ENCODE measurements at regions not wholly inside any gene's neighbourhood (a gene's known extent, or its start where the extent isn't known, plus 50 kb on each side); places are given as distances from the start of the nearest gene placed in this dataset.

DNA sequence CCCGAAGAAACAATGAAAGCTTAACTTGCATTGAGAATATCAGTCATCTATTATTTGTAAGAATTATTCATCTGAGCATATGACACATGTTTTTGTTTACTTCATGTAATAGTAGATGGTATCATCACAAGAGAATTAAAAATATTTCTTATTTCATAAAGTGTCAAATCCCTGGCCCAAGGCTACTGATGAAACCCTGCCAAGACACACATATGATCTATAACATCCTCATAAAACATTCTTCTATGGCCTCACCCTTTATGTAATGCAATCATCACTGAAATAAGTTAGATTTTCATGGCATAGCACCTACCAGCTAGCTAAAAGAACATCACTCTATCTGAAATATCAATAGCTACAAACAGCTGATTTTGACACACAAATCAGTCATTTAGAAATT, 385.6 kb upstream of the PHF14 start:
- no peak for ATAC-seq
- TF ChIP-seq, protein P1, sequence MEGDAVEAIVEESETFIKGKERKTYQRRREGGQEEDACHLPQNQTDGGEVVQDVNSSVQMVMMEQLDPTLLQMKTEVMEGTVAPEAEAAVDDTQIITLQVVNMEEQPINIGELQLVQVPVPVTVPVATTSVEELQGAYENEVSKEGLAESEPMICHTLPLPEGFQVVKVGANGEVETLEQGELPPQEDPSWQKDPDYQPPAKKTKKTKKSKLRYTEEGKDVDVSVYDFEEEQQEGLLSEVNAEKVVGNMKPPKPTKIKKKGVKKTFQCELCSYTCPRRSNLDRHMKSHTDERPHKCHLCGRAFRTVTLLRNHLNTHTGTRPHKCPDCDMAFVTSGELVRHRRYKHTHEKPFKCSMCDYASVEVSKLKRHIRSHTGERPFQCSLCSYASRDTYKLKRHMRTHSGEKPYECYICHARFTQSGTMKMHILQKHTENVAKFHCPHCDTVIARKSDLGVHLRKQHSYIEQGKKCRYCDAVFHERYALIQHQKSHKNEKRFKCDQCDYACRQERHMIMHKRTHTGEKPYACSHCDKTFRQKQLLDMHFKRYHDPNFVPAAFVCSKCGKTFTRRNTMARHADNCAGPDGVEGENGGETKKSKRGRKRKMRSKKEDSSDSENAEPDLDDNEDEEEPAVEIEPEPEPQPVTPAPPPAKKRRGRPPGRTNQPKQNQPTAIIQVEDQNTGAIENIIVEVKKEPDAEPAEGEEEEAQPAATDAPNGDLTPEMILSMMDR (IDR thresholded peaks at IDR 0.05): no peak
- WGBS, 2 donors: 74 to 75% methylated on average over 1 of the region's 1 CpG
- Histone ChIP-seq H3K27me3 (no peaks in the 10 kb centered on the region), H3K4me1 (no peaks in the 10 kb centered on the region), H3K36me3 (no peaks in the 10 kb centered on the region), H3K4me3 (no peak overlapping the region), H3K9me3 (peaks cover 0 to 5% (median 0%) of the 10 kb centered on the region in 11 donors), H3K27ac (no peak overlapping the region)
- intact Hi-C loops (cut with DNase I): no loop called here
- no peak for DNase-seq

DNA sequence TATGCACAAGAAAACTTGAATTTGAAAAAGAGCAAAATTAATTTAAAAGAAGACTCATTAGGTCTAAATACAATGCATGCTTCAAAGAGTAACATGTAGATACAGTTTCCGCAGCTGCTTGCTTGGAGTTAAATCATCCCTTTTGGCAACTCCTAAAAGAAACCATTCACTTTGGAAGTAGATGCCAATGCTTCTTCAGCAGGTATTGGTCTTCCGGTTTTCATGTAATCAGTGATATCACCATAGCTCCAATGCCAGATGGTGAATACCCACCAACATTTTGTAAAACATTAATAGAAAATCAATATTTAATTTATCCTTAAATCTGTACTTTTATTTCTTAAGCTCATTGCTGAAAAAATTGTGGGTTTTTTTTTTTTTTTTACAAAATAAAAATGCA, 381.1 kb upstream of the PHF14 start:
- ATAC-seq (no peak), DNase-seq (no peak)
- Histone ChIP-seq H3K36me3 (no peaks in the 10 kb centered on the region), H3K27me3 (no peaks in the 10 kb centered on the region), H3K27ac (no peak overlapping the region), H3K9me3 (peaks cover 0 to 5% (median 0%) of the 10 kb centered on the region in 11 donors), H3K4me1 (no peaks in the 10 kb centered on the region), H3K4me3 (no peak overlapping the region)
- TF ChIP-seq, protein P1 (IDR thresholded peaks at IDR 0.05): no peak
- 87 to 91% methylated on average over 2 of the region's 2 CpGs for WGBS, 2 donors
- intact Hi-C loops (cut with DNase I): no loop called here

DNA sequence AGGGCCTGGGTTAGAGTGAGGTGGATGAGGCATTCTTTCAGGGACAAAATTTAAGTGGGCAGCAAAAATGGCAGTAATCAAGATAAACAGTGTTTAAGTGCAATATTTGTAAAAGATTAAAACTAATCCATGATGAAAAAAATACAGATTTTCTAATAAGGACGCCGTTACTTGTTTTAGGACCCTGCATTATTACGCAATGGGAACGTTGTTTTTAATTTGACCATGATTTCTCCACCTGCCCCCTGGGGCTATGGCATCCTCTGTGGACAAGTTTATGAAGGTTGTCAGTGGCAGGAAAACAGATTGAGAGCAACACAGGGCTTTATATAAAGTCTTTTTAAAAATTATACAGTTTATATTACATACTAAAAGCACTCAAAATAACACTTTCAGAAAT, 380.6 kb upstream of the PHF14 start:
- H3K36me3 ChIP-seq: no peaks in the 10 kb centered on the region
- no peak overlapping the region for H3K4me3 ChIP-seq
- TF ChIP-seq, protein P1 (IDR thresholded peaks at IDR 0.05): no peak
- H3K27ac ChIP-seq: no peak overlapping the region
- no peaks in the 10 kb centered on the region for H3K4me1 ChIP-seq
- no peaks in the 10 kb centered on the region for H3K27me3 ChIP-seq
- ATAC-seq (no peak), DNase-seq (no peak)
- 82 to 88% methylated on average over 4 of the region's 4 CpGs for WGBS, 2 donors
- intact Hi-C loops (cut with DNase I): no loop called here
- peaks cover 0 to 5% (median 0%) of the 10 kb centered on the region in 11 donors for H3K9me3 ChIP-seq

DNA sequence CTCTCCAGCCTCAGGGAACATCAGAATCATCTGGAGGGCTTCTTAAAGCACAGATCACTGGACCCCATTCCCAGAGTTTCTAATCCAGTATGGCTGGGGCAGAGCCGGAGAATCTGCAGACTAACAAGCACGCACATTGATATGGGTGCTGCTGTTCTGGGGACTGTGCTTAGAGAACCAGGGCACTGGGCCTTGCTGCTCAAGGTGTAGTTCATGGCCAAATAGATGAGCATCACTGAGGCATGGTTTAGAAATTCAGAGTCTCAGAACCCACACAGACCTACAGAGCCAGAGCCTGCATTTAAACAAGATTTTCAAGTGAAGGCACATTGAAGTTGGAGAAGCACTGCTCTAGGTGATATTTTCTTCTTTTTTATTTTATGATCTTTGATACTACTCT, 376.8 kb upstream of the PHF14 start:
- intact Hi-C loops (cut with DNase I): no loop called here
- WGBS, 2 donors: 91 to 96% methylated on average over 2 of the region's 2 CpGs
- no peak for DNase-seq
- ATAC-seq: no peak
- Histone ChIP-seq H3K4me1 (no peaks in the 10 kb centered on the region), H3K36me3 (no peaks in the 10 kb centered on the region), H3K27me3 (no peaks in the 10 kb centered on the region), H3K4me3 (no peak overlapping the region), H3K9me3 (no peaks in the 10 kb centered on the region), H3K27ac (no peak overlapping the region)
- TF ChIP-seq, protein P1 (IDR thresholded peaks at IDR 0.05): no peak

DNA sequence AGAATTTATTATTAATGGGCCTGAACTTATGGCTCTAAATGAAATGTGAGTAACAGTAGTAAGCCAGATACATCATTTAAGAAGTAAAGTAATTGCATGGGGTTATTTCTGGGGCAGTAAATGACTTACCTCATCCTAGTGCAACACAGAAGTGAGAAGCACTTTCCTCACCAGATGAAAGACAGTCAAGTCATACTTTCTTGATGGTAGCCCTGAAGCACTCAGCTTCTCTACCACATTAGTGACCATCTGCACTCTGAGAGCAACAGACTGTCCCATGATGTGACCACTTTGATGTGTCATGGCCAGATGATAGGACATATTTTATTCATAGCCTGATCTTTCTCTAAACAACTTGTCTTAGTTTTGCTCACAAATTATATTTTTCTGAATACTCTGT, 369.5 kb upstream of the PHF14 start:
- no peak overlapping the region for H3K4me3 ChIP-seq

More for the DNA sequence above, 369.5 kb upstream of the PHF14 start:
- TF ChIP-seq, protein P1 (IDR thresholded peaks at IDR 0.05): no peak
- ATAC-seq: no peak
- H3K4me1 ChIP-seq: no peaks in the 10 kb centered on the region
- H3K9me3 ChIP-seq: no peaks in the 10 kb centered on the region
- H3K27me3 ChIP-seq: no peaks in the 10 kb centered on the region
- H3K27ac ChIP-seq: no peak overlapping the region
- no peak for DNase-seq
- intact Hi-C loops (cut with DNase I): no loop called here
- H3K36me3 ChIP-seq: no peaks in the 10 kb centered on the region

All from heart right ventricle (tissue), 16 donors.